WTC11 (cell line): ENCODE measurements at regions not wholly inside any gene's neighbourhood (a gene's known extent, or its start where the extent isn't known, plus 50 kb on each side); places are given as distances from the start of the nearest gene placed in this dataset.

Source experiments
- ATAC-seq: fragments of 200-7000 bp; cut with Tn5 transposase; 2 replicates; pipeline ENCODE4 v1.10.0; 2021; ENCODE audit warnings: mild to moderate bottlenecking, moderate library complexity
- CTCF ChIA-PET: fragments of 300-600 bp; sonication (Branson Sonifier 250); formaldehyde crosslinking; loops from one replicate; lab custom pipeline; 2021; ENCODE audit warnings: antibody characterized with exemption; lab: Charles Lee
- POLR2A ChIA-PET: fragments of 350-600 bp; sonication (Branson Sonifier 250); formaldehyde crosslinking; loops from one replicate; lab custom pipeline; 2021; ENCODE audit warnings: antibody characterized with exemption; lab: Charles Lee
- DNase-seq: peaks from one replicate; pipeline ENCODE4 v3.0.0; 2021; ENCODE audit warnings: low spot score
- H3K27ac Mint-ChIP-seq: 2 replicates; pipeline ENCODE4 v1.8.0; 2021; ENCODE audit warnings: mixed read lengths
- H3K27me3 Mint-ChIP-seq: 2 replicates; pipeline ENCODE4 v1.8.0; 2021; ENCODE audit warnings: low read depth, mild to moderate bottlenecking, moderate library complexity, mixed read lengths
- H3K36me3 Mint-ChIP-seq: 2 replicates; pipeline ENCODE4 v1.8.0; 2021; ENCODE audit warnings: mixed read lengths
- H3K4me1 Mint-ChIP-seq: 2 replicates; pipeline ENCODE4 v1.8.0; 2022; ENCODE audit warnings: mixed read lengths
- H3K4me3 Mint-ChIP-seq: 2 replicates; pipeline ENCODE4 v1.8.0; 2021; ENCODE audit warnings: mild to moderate bottlenecking, moderate library complexity, mixed read lengths
- H3K9me3 Mint-ChIP-seq: 2 replicates; pipeline ENCODE4 v1.8.0; 2021; ENCODE audit warnings: mixed read lengths
- CBFB ChIP-seq: sonication (generic); formaldehyde crosslinking; IDR thresholded peaks from 2 replicates; pipeline ENCODE4 v1.8.1; 2022; ENCODE audit warnings: mild to moderate bottlenecking, low read depth, missing genetic modification reagents
- ESRRA ChIP-seq: sonication (generic); formaldehyde crosslinking; IDR thresholded peaks from 2 replicates; pipeline ENCODE4 v1.8.1; 2022; ENCODE audit warnings: mild to moderate bottlenecking, missing genetic modification reagents, borderline replicate concordance
- ETV6 ChIP-seq: sonication (generic); formaldehyde crosslinking; IDR thresholded peaks from 2 replicates; pipeline ENCODE4 v1.8.1; 2022; ENCODE audit warnings: mild to moderate bottlenecking, missing genetic modification reagents
- GTF2I ChIP-seq: fragments of 250-450 bp; sonication (Bioruptor Pico); conservative IDR thresholded peaks from 2 replicates; pipeline ENCODE4 v1.4.0; 2021; ENCODE audit warnings: mild to moderate bottlenecking
- KAT7 ChIP-seq: sonication (generic); formaldehyde crosslinking; IDR thresholded peaks from 2 replicates; pipeline ENCODE4 v1.8.1; 2023; ENCODE audit warnings: missing genetic modification reagents, mild to moderate bottlenecking, borderline replicate concordance
- MYBL2 ChIP-seq: sonication (generic); formaldehyde crosslinking; IDR thresholded peaks from 2 replicates; pipeline ENCODE4 v1.8.1; 2023; ENCODE audit warnings: mild to moderate bottlenecking, moderate library complexity, missing genetic modification reagents
- NFE2L1 ChIP-seq: sonication (generic); formaldehyde crosslinking; IDR thresholded peaks from 2 replicates; pipeline ENCODE4 v1.8.1; 2023; ENCODE audit warnings: missing genetic modification reagents
- SMAD3 ChIP-seq: sonication (generic); formaldehyde crosslinking; IDR thresholded peaks from 2 replicates; pipeline ENCODE4 v1.8.0; 2022; ENCODE audit warnings: missing genetic modification reagents, mild to moderate bottlenecking, borderline replicate concordance
- SOX15 ChIP-seq: fragments of 250-450 bp; sonication (Bioruptor Pico); IDR thresholded peaks from 2 replicates; pipeline ENCODE4 v1.9.0; 2021; ENCODE audit warnings: mild to moderate bottlenecking
- TCF7 ChIP-seq: sonication (generic); formaldehyde crosslinking; IDR thresholded peaks from 2 replicates; pipeline ENCODE4 v1.8.0; 2022; ENCODE audit warnings: mild to moderate bottlenecking, low read depth, missing genetic modification reagents, moderate library complexity
- ZNF138 ChIP-seq: sonication (generic); formaldehyde crosslinking; conservative IDR thresholded peaks from 2 replicates; pipeline ENCODE4 v1.8.1; 2022; ENCODE audit warnings: mild to moderate bottlenecking, moderate library complexity, missing genetic modification reagents
- ZNF263 ChIP-seq: sonication (generic); formaldehyde crosslinking; IDR thresholded peaks from 2 replicates; pipeline ENCODE4 v1.8.1; 2022; ENCODE audit warnings: low read depth, mild to moderate bottlenecking, moderate library complexity, missing genetic modification reagents
- ZNF416 ChIP-seq: fragments of 250-450 bp; sonication (Bioruptor Pico); IDR thresholded peaks from 2 replicates; pipeline ENCODE4 v1.9.0; 2021; ENCODE audit warnings: mild to moderate bottlenecking, inconsistent platforms
- TF ChIP-seq, protein P1 (sequence below): sonication (generic); formaldehyde crosslinking; IDR thresholded peaks from 2 replicates; pipeline ENCODE4 v1.8.0; 2022; ENCODE audit warnings: mild to moderate bottlenecking, missing genetic modification reagents
- TF ChIP-seq, protein P2 (sequence below): sonication (generic); formaldehyde crosslinking; IDR thresholded peaks from 2 replicates; pipeline ENCODE4 v1.8.0; 2023; ENCODE audit warnings: missing genetic modification reagents
- TF ChIP-seq, protein P3 (sequence below): fragments of 250-450 bp; sonication (Bioruptor Pico); conservative IDR thresholded peaks from 2 replicates; pipeline ENCODE4 v1.9.0; 2021; ENCODE audit warnings: mild to moderate bottlenecking
- TF ChIP-seq, protein P4 (sequence below): sonication (generic); formaldehyde crosslinking; IDR thresholded peaks from 2 replicates; pipeline ENCODE4 v1.8.1; 2023; ENCODE audit warnings: mild to moderate bottlenecking, missing genetic modification reagents, moderate library complexity
- TF ChIP-seq, protein P5 (sequence below): sonication (generic); formaldehyde crosslinking; IDR thresholded peaks from 2 replicates; pipeline ENCODE4 v1.8.1; 2022; ENCODE audit warnings: mild to moderate bottlenecking, missing genetic modification reagents, moderate library complexity, borderline replicate concordance
- TF ChIP-seq, protein P6 (sequence below): sonication (generic); formaldehyde crosslinking; IDR thresholded peaks from 2 replicates; pipeline ENCODE4 v1.8.1; 2022; ENCODE audit warnings: low read depth, mild to moderate bottlenecking, moderate library complexity, missing genetic modification reagents, borderline replicate concordance
- TF ChIP-seq, protein P7 (sequence below): fragments of 250-450 bp; sonication (Bioruptor Pico); IDR thresholded peaks from 2 replicates; pipeline ENCODE4 v1.9.0; 2021; ENCODE audit warnings: mild to moderate bottlenecking, borderline replicate concordance

DNA sequence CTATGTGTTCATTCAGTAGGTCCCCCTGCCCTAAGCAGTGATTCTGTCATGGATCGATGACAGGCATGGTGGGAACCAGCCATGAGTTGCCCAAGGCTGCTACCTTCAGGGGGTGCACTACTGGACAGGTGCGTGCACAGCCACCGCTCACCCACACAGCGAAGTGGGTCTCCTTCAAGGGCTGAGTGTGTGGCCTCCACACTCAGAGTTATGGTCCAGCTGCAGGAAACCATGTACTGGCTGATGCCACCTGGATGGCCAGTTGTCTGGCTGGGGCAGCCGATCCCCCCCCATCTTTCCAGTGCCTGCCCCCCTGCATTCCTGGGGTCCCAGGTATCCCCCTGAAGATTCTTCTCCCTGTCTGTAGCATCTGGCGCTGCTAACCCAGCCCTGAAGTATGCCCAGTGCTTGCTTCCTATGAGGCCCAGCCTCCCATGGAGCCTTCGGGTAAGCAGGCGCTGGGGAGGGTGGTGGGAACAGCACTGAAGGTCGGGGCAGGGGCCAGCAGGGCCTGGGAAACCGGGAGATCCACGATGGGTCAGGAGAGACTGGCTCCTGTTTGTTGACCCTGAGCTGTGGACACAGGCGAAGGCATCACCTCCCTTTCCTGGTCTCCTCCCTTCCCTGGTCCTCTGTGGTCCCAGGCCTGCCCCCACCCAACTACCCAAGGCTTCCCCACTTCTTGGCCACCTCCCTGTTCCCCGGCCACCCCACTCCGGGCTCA lies 106.0 kb downstream of the VEGFA start (continued):
- TF ChIP-seq, protein P1, sequence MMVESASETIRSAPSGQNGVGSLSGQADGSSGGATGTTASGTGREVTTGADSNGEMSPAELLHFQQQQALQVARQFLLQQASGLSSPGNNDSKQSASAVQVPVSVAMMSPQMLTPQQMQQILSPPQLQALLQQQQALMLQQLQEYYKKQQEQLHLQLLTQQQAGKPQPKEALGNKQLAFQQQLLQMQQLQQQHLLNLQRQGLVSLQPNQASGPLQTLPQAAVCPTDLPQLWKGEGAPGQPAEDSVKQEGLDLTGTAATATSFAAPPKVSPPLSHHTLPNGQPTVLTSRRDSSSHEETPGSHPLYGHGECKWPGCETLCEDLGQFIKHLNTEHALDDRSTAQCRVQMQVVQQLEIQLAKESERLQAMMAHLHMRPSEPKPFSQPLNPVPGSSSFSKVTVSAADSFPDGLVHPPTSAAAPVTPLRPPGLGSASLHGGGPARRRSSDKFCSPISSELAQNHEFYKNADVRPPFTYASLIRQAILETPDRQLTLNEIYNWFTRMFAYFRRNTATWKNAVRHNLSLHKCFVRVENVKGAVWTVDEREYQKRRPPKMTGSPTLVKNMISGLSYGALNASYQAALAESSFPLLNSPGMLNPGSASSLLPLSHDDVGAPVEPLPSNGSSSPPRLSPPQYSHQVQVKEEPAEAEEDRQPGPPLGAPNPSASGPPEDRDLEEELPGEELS (CRISPR knock-in tag): no peak
- no peak for TF ChIP-seq SOX15

DNA sequence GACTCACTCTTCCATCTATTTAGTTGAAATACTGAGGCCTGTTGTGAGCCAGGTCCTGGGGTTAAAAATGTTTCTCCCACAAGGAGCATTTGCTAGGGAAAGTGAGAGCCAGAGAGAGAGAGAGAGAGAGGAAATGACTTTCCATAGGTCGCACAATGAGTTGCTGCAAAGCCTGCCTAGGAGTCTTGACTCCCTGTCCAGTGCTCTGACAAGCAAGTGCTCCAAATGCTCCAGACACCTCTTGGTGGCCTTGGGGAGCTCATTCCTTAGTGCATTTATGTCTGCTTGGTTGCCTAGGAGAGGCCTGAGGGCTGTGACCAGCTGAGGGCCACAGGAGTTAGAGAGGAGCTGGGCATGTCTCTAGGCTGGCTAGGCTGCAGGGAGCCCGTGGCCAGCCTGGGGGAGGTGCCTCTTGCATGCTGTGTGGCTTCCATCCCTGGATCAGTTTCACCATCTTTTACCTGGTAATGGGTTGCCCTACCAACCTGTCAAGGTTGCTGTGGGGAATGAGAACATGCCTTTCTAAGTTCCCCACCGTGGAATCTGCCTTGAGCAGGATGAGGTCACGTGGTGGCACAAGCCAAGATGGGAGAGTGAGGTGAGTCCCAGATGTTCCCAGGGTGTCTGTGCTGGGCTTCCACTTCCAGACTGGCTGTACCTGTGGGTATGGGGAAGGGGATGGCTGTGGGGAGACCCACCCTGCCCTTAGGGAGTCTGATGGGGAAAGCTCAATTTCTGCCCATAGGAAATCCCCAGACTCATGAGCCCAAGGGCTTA lies 105.0 kb downstream of the VEGFA start:
- no peaks in the 10 kb centered on the region for H3K36me3 Mint-ChIP-seq
- POLR2A ChIA-PET: no interaction called here
- H3K4me1 Mint-ChIP-seq: peaks cover 25% of the 10 kb centered on the region
- ATAC-seq: no peak
- no peak overlapping the region for H3K27ac Mint-ChIP-seq
- H3K9me3 Mint-ChIP-seq: no peaks in the 10 kb centered on the region
- no peak overlapping the region for H3K4me3 Mint-ChIP-seq
- H3K27me3 Mint-ChIP-seq: no peaks in the 10 kb centered on the region
- no peak for DNase-seq
- CTCF ChIA-PET: no interaction called here
- TF ChIP-seq, protein P2, sequence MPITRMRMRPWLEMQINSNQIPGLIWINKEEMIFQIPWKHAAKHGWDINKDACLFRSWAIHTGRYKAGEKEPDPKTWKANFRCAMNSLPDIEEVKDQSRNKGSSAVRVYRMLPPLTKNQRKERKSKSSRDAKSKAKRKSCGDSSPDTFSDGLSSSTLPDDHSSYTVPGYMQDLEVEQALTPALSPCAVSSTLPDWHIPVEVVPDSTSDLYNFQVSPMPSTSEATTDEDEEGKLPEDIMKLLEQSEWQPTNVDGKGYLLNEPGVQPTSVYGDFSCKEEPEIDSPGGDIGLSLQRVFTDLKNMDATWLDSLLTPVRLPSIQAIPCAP: no peak
- TF ChIP-seq ETV6 (CRISPR knock-in tag) (no peak), MYBL2 (CRISPR knock-in tag) (no peak), CBFB (no peak), ZNF138 (CRISPR knock-in tag) (no peak), KAT7 (CRISPR knock-in tag) (no peak), SMAD3 (CRISPR knock-in tag) (no peak), ZNF416 (no peak), ESRRA (no peak), GTF2I (no peak), ZNF263 (CRISPR knock-in tag) (no peak), TCF7 (CRISPR knock-in tag) (no peak), NFE2L1 (CRISPR knock-in tag) (no peak)
- TF ChIP-seq, protein P3, sequence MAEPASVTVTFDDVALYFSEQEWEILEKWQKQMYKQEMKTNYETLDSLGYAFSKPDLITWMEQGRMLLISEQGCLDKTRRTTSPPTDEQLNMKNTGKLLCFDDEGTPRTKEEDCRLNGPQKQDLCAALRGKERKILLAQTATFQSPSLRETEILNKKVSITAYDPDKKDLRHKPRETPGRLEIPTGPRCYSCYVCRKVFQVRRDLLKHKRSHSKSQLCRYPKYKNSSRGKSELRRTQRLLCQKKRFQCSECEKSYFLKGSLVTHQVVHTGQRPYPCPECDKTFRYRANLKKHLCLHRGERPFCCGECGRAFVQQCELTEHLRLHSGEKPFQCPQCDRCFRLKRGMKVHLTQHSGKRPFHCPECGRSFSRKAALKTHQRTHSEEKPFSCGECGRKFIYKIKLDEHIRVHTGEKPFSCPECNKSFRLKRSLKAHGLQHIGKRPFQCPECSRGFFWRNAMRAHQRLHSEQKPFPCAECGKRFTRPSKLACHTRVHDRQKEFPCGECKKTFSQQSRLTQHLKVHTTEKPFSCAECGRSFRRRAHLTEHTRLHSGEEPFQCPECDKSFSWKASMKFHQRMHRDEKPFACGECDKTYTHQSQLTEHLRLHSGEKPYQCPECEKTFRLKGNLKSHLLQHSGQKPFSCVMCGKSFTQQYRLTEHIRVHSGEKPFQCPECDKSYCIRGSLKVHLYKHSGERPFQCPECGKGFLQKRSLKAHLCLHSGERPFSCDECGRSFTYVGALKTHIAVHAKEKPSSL (CRISPR knock-in tag): no peak
- TF ChIP-seq, protein P4, sequence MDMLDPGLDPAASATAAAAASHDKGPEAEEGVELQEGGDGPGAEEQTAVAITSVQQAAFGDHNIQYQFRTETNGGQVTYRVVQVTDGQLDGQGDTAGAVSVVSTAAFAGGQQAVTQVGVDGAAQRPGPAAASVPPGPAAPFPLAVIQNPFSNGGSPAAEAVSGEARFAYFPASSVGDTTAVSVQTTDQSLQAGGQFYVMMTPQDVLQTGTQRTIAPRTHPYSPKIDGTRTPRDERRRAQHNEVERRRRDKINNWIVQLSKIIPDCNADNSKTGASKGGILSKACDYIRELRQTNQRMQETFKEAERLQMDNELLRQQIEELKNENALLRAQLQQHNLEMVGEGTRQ (CRISPR knock-in tag): no peak
- TF ChIP-seq, protein P5, sequence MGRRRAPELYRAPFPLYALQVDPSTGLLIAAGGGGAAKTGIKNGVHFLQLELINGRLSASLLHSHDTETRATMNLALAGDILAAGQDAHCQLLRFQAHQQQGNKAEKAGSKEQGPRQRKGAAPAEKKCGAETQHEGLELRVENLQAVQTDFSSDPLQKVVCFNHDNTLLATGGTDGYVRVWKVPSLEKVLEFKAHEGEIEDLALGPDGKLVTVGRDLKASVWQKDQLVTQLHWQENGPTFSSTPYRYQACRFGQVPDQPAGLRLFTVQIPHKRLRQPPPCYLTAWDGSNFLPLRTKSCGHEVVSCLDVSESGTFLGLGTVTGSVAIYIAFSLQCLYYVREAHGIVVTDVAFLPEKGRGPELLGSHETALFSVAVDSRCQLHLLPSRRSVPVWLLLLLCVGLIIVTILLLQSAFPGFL: no peak
- TF ChIP-seq, protein P6, sequence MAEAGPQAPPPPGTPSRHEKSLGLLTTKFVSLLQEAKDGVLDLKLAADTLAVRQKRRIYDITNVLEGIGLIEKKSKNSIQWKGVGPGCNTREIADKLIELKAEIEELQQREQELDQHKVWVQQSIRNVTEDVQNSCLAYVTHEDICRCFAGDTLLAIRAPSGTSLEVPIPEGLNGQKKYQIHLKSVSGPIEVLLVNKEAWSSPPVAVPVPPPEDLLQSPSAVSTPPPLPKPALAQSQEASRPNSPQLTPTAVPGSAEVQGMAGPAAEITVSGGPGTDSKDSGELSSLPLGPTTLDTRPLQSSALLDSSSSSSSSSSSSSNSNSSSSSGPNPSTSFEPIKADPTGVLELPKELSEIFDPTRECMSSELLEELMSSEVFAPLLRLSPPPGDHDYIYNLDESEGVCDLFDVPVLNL (CRISPR knock-in tag): no peak
- TF ChIP-seq, protein P7, sequence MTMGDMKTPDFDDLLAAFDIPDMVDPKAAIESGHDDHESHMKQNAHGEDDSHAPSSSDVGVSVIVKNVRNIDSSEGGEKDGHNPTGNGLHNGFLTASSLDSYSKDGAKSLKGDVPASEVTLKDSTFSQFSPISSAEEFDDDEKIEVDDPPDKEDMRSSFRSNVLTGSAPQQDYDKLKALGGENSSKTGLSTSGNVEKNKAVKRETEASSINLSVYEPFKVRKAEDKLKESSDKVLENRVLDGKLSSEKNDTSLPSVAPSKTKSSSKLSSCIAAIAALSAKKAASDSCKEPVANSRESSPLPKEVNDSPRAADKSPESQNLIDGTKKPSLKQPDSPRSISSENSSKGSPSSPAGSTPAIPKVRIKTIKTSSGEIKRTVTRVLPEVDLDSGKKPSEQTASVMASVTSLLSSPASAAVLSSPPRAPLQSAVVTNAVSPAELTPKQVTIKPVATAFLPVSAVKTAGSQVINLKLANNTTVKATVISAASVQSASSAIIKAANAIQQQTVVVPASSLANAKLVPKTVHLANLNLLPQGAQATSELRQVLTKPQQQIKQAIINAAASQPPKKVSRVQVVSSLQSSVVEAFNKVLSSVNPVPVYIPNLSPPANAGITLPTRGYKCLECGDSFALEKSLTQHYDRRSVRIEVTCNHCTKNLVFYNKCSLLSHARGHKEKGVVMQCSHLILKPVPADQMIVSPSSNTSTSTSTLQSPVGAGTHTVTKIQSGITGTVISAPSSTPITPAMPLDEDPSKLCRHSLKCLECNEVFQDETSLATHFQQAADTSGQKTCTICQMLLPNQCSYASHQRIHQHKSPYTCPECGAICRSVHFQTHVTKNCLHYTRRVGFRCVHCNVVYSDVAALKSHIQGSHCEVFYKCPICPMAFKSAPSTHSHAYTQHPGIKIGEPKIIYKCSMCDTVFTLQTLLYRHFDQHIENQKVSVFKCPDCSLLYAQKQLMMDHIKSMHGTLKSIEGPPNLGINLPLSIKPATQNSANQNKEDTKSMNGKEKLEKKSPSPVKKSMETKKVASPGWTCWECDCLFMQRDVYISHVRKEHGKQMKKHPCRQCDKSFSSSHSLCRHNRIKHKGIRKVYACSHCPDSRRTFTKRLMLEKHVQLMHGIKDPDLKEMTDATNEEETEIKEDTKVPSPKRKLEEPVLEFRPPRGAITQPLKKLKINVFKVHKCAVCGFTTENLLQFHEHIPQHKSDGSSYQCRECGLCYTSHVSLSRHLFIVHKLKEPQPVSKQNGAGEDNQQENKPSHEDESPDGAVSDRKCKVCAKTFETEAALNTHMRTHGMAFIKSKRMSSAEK (CRISPR knock-in tag): no peak
